CD4-positive, alpha-beta memory T cell (primary cell): ENCODE measurements at regions not wholly inside any gene's neighbourhood (a gene's known extent, or its start where the extent isn't known, plus 50 kb on each side); places are given as distances from the start of the nearest gene placed in this dataset.

ENCODE experiments used
- CTCF ChIA-PET: fragments of 350-600 bp; sonication (Branson Sonifier 250); formaldehyde crosslinking; loops from one replicate; lab custom pipeline; 2021; ENCODE audit warnings: inconsistent platforms; ENCODE audit not compliant: partially characterized antibody; lab: Charles Lee
- POLR2A ChIA-PET: fragments of 350-600 bp; sonication (Branson Sonifier 250); formaldehyde crosslinking; loops from one replicate; lab custom pipeline; 2021; ENCODE audit not compliant: partially characterized antibody; lab: Charles Lee
- DNase-seq, 5 donors: peaks; one replicate each; pipeline versions ENCODE4 v3.0.0 to v3.0.0-alpha.2; 2020 to 2022; ENCODE audit warnings: mixed read lengths in 1 of 5
- H3K27ac ChIP-seq: one replicate; pipeline ENCODE4 v1.7.0; 2013; ENCODE audit warnings: low read depth, low read length
- H3K27me3 ChIP-seq: 2 replicates; pipeline ENCODE4 v1.7.0; 2013; ENCODE audit warnings: mild to moderate bottlenecking, low read length, moderate library complexity; ENCODE audit not compliant: insufficient read depth
- H3K36me3 ChIP-seq: 2 replicates; pipeline ENCODE4 v1.7.0; 2013; ENCODE audit warnings: mild to moderate bottlenecking, low read length, moderate library complexity; ENCODE audit not compliant: insufficient read depth
- H3K4me1 ChIP-seq: 2 replicates; pipeline ENCODE4 v1.7.0; 2013; ENCODE audit warnings: mild to moderate bottlenecking, low read length, moderate library complexity; ENCODE audit not compliant: insufficient read depth
- H3K4me3 ChIP-seq, 2 donors: one replicate each; pipeline ENCODE4 v1.7.0; 2013; ENCODE audit warnings: low read length in 2 of 2, mild to moderate bottlenecking in 1 of 2
- H3K9me3 ChIP-seq, 2 donors: one replicate each; pipeline ENCODE4 v1.7.0; 2013; ENCODE audit warnings: low read length in 2 of 2, control low read depth in 1 of 2; ENCODE audit not compliant: control insufficient read depth in 1 of 2
- H3K27ac Mint-ChIP-seq, 7 donors: one replicate each; pipeline ENCODE4 v1.8.0; 2020 to 2021; ENCODE audit warnings: mixed read lengths in 7 of 7, mild to moderate bottlenecking in 6 of 7, inconsistent platforms in 3 of 7, moderate library complexity in 3 of 7
- H3K27me3 Mint-ChIP-seq, 2 donors: one replicate each; pipeline ENCODE4 v1.8.0; 2020 to 2021; ENCODE audit warnings: mixed read lengths in 2 of 2
- H3K36me3 Mint-ChIP-seq, 2 donors: one replicate each; pipeline ENCODE4 v1.8.0; 2020 to 2021; ENCODE audit warnings: mixed read lengths in 2 of 2, inconsistent platforms in 1 of 2, mild to moderate bottlenecking in 1 of 2
- H3K4me1 Mint-ChIP-seq, 4 donors: one replicate each; pipeline ENCODE4 v1.8.0; 2020 to 2021; ENCODE audit warnings: mixed read lengths in 4 of 4, mild to moderate bottlenecking in 1 of 4
- H3K4me3 Mint-ChIP-seq, 8 donors: one replicate each; pipeline ENCODE4 v1.8.0; 2020 to 2021; ENCODE audit warnings: mixed read lengths in 8 of 8, mild to moderate bottlenecking in 7 of 8, moderate library complexity in 6 of 8, inconsistent platforms in 3 of 8
- H3K9me3 Mint-ChIP-seq, 8 donors: one replicate each; pipeline ENCODE4 v1.8.0; 2020 to 2021; ENCODE audit warnings: mixed read lengths in 8 of 8, mild to moderate bottlenecking in 5 of 8, inconsistent platforms in 3 of 8, moderate library complexity in 1 of 8
- intact Hi-C: fragments of 100-400 bp; cut with micrococcal nuclease; formaldehyde crosslinking; loops from one replicate; pipeline ENCODE4 v1.15.1; 2023

DNA sequence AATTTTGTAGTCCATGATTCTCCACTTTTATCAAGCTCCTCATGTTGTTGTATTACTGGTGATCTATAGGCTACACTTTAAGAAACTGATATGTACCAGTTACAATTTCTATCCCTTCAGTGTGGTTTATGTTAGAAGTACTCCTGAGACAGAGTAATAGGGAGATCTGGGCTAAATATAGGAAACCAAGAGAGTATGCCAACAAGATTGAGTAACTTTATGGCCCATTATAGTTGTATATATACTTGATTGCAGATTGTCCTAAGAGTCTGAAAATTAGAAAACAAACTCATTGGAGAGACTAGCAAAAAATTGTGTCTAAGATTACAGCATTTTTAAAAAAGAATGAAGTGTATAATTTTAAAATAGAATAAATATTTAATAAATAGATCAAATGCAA, 605.6 kb downstream of the XIRP2 start:
- H3K4me1 ChIP-seq = no peaks in the 10 kb centered on the region
- intact Hi-C loops = no loop called here
- H3K27ac Mint-ChIP-seq = no peak overlapping the region
- no peaks in the 10 kb centered on the region for H3K27me3 ChIP-seq
- DNase-seq = no peak
- no peaks in the 10 kb centered on the region for H3K9me3 Mint-ChIP-seq
- H3K9me3 ChIP-seq = no peaks in the 10 kb centered on the region
- POLR2A ChIA-PET = no interaction called here
- no peaks in the 10 kb centered on the region for H3K36me3 ChIP-seq
- CTCF ChIA-PET = no interaction called here
- H3K4me3 ChIP-seq = no peak overlapping the region
- no peak overlapping the region for H3K27ac ChIP-seq
- no peaks in the 10 kb centered on the region for H3K4me1 Mint-ChIP-seq
- no peaks in the 10 kb centered on the region for H3K36me3 Mint-ChIP-seq
- peaks cover 0 to 2% of the 10 kb centered on the region in 2 donors for H3K27me3 Mint-ChIP-seq
- H3K4me3 Mint-ChIP-seq = no peak overlapping the region

DNA sequence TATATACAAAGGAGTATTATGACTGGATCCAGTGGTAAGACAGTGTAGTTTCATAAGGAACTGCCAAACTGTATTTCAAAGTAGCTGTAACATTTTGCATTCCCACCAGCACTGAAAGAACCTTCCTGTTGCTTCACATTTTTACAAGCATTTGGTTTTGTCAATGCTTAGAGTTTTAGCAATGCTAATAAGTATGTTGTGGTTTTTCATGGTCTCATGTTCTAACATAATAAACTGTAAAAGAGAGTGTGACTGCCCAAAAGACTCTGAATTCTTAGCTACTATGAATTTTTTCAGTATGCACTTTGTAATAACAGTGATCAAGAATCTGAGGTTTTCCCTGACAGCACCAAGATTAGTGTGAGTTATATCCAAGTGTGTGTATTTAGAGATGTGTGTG, 604.2 kb downstream of the XIRP2 start:
- no peak overlapping the region for H3K4me3 Mint-ChIP-seq
- H3K4me1 Mint-ChIP-seq = no peaks in the 10 kb centered on the region
- H3K36me3 Mint-ChIP-seq = no peaks in the 10 kb centered on the region
- H3K27me3 ChIP-seq = no peaks in the 10 kb centered on the region
- ChIA-PET CTCF (no interaction called here), POLR2A (no interaction called here)
- no peaks in the 10 kb centered on the region for H3K9me3 ChIP-seq
- H3K9me3 Mint-ChIP-seq = no peaks in the 10 kb centered on the region
- no peak for DNase-seq
- H3K36me3 ChIP-seq = no peaks in the 10 kb centered on the region
- intact Hi-C loops = no loop called here
- H3K27ac Mint-ChIP-seq = no peak overlapping the region
- peaks cover 0 to 2% of the 10 kb centered on the region in 2 donors for H3K27me3 Mint-ChIP-seq
- H3K4me3 ChIP-seq = no peak overlapping the region
- no peak overlapping the region for H3K27ac ChIP-seq
- H3K4me1 ChIP-seq = no peaks in the 10 kb centered on the region

DNA sequence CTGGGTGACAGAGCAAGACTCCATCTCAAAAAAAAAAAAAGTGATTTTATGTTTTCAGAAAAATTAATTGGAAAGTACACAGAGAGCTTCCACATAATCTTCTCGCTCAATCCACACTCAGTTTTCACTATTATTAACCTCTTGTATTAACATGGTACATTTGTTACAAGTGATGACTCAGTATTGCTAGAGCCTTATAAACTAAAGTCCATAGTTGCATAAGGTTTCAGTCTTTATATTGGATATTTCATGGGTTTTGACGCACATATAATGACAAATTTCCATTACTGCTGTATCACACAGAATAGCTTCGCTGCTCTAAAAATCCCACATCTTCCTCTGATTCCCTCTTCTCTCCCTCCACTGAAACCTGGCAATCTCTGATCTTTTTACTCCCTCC, 603.5 kb downstream of the XIRP2 start:
- Mint-ChIP-seq H3K27me3 (peaks cover 0 to 2% of the 10 kb centered on the region in 2 donors), H3K9me3 (no peaks in the 10 kb centered on the region), H3K4me3 (no peak overlapping the region), H3K36me3 (no peaks in the 10 kb centered on the region), H3K27ac (no peak overlapping the region), H3K4me1 (no peaks in the 10 kb centered on the region)
- intact Hi-C loops = no loop called here
- ChIA-PET CTCF (no interaction called here), POLR2A (no interaction called here)
- Histone ChIP-seq H3K27me3 (no peaks in the 10 kb centered on the region), H3K4me3 (no peak overlapping the region), H3K4me1 (no peaks in the 10 kb centered on the region), H3K27ac (no peak overlapping the region), H3K9me3 (no peaks in the 10 kb centered on the region), H3K36me3 (no peaks in the 10 kb centered on the region)
- no peak for DNase-seq

DNA sequence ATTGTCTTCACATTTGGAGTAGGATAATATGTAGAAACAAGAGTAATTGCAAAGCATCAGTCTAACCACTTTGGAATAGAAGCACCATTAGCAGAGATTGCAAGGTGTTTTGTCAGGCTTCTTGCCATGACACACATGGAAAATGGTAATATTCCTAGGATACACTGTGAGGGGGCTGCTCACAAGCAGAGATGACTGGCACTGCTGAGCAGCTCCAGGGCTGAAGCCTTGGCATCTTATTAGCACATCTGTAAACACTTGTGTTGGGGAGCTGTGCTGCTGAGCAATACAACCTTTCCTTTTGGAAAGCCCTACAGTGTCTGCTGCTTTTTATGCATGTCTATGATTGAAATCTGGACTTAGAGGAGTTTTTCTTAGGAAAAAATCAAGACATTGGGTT, 602.2 kb downstream of the XIRP2 start:
- Histone ChIP-seq H3K9me3 (no peaks in the 10 kb centered on the region), H3K27ac (no peak overlapping the region), H3K4me1 (no peaks in the 10 kb centered on the region), H3K36me3 (no peaks in the 10 kb centered on the region), H3K4me3 (no peak overlapping the region), H3K27me3 (no peaks in the 10 kb centered on the region)
- ChIA-PET POLR2A (no interaction called here), CTCF (no interaction called here)
- Mint-ChIP-seq H3K27me3 (peaks cover 0 to 2% of the 10 kb centered on the region in 2 donors), H3K9me3 (no peaks in the 10 kb centered on the region), H3K4me1 (no peaks in the 10 kb centered on the region), H3K36me3 (no peaks in the 10 kb centered on the region), H3K27ac (no peak overlapping the region), H3K4me3 (no peak overlapping the region)
- intact Hi-C loops = no loop called here
- no peak for DNase-seq

DNA sequence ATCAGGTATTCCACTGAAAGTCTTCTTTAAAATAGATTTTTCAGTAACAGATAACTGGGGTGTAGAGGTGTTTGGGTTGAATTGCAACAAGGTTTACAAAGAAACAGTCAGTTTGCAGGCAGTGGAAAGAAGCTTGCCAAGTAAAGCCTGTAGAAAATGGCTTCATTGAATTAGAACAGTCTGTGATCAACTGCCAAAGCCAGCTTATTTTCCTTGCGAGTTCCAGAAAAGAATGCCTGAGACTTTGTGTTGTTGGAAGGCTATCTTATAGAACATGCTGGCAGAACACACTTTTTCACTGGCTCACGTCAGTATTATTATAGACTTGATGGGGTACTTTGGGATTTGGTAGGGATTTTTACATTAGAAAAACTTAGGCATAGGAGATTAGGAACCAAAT, 601.0 kb downstream of the XIRP2 start:
- H3K27ac Mint-ChIP-seq = no peak overlapping the region
- no peaks in the 10 kb centered on the region for H3K9me3 Mint-ChIP-seq
- CTCF ChIA-PET = no interaction called here
- DNase-seq = no peak
- no peaks in the 10 kb centered on the region for H3K36me3 ChIP-seq
- intact Hi-C loops = no loop called here
- H3K4me3 ChIP-seq = no peak overlapping the region
- H3K27ac ChIP-seq = no peak overlapping the region
- no peaks in the 10 kb centered on the region for H3K4me1 Mint-ChIP-seq
- no peak overlapping the region for H3K4me3 Mint-ChIP-seq
- no peaks in the 10 kb centered on the region for H3K4me1 ChIP-seq
- H3K9me3 ChIP-seq = no peaks in the 10 kb centered on the region
- H3K36me3 Mint-ChIP-seq = no peaks in the 10 kb centered on the region
- POLR2A ChIA-PET = no interaction called here
- H3K27me3 Mint-ChIP-seq = peaks cover 0 to 2% of the 10 kb centered on the region in 2 donors
- H3K27me3 ChIP-seq = no peaks in the 10 kb centered on the region

DNA sequence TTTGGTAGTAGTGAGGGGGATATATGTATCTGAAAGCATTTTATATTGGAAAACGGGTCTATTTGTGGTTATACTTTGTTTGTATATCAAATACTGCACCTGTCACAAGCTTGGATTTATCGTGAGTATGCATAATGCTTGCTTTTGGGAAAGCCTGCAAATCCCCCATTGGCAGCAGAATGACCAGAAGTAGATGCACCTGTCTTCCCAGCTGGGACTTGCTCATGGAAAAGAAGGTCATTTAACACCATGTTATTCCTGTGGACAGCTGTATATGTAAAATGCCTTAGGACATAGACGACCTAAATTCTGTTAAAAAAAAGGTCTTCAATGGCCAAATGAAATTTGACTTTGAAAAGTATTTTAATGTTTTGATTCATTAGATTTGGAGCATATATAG, 599.4 kb downstream of the XIRP2 start:
- Mint-ChIP-seq H3K9me3 (peaks cover 0 to 2% (median 0%) of the 10 kb centered on the region in 8 donors), H3K4me3 (no peak overlapping the region), H3K27me3 (peaks cover 0 to 2% of the 10 kb centered on the region in 2 donors), H3K36me3 (no peaks in the 10 kb centered on the region), H3K4me1 (no peaks in the 10 kb centered on the region), H3K27ac (no peak overlapping the region)
- intact Hi-C loops = no loop called here
- no peak for DNase-seq
- ChIA-PET CTCF (no interaction called here), POLR2A (no interaction called here)
- no peaks in the 10 kb centered on the region for H3K4me1 ChIP-seq
- no peak overlapping the region for H3K27ac ChIP-seq
- no peaks in the 10 kb centered on the region for H3K36me3 ChIP-seq
- no peaks in the 10 kb centered on the region for H3K9me3 ChIP-seq
- H3K4me3 ChIP-seq = no peak overlapping the region
- H3K27me3 ChIP-seq = no peaks in the 10 kb centered on the region

DNA sequence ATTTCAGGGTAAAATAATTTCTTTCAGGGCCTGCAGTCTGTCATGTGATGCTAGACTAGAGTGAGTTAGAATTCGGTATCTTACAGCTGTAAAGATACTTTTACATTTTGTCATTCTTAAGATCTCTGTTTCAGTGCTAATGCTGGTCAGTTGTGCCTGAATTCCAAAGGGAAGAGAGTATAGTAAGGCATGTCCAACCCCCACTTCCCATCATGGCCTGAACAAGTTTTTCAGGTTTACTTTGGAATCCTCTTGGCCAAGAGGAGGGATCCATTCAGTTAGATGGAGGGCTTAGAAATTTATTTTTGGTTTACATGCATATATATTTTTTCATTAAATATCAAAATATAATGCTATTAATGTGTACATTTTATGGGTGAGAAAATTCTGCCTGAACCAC, 596.6 kb downstream of the XIRP2 start:
- Histone ChIP-seq H3K4me1 (no peaks in the 10 kb centered on the region), H3K27me3 (no peaks in the 10 kb centered on the region), H3K4me3 (no peak overlapping the region), H3K9me3 (no peaks in the 10 kb centered on the region), H3K36me3 (no peaks in the 10 kb centered on the region), H3K27ac (no peak overlapping the region)
- no peak overlapping the region for H3K27ac Mint-ChIP-seq
- H3K27me3 Mint-ChIP-seq = no peaks in the 10 kb centered on the region
- no peaks in the 10 kb centered on the region for H3K4me1 Mint-ChIP-seq
- no peak for DNase-seq
- CTCF ChIA-PET = no interaction called here
- no peaks in the 10 kb centered on the region for H3K36me3 Mint-ChIP-seq
- intact Hi-C loops = no loop called here
- peaks cover 0 to 5% (median 0%) of the 10 kb centered on the region in 8 donors for H3K9me3 Mint-ChIP-seq
- no peak overlapping the region for H3K4me3 Mint-ChIP-seq
- POLR2A ChIA-PET = no interaction called here

DNA sequence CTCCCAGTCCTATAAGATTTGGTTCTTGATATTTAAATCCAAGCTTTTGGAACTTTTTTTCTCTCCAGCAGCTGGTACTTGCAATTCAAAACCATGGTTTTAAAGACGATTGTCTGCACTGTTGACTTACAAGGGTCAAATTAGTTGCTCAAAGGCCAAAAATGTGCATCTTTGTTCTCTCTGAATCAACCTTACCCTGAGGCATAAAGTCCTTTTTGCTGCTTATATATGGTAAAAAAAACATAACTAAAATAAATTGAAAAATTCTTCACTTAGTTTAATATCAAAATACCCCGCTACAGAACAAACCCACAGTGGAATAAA, 592.7 kb downstream of the XIRP2 start:
- Mint-ChIP-seq H3K27me3 (no peaks in the 10 kb centered on the region), H3K4me1 (no peaks in the 10 kb centered on the region), H3K4me3 (no peak overlapping the region), H3K9me3 (peaks cover 0 to 5% (median 0%) of the 10 kb centered on the region in 8 donors), H3K27ac (no peak overlapping the region), H3K36me3 (no peaks in the 10 kb centered on the region)
- Histone ChIP-seq H3K9me3 (no peaks in the 10 kb centered on the region), H3K4me1 (no peaks in the 10 kb centered on the region), H3K36me3 (no peaks in the 10 kb centered on the region), H3K27me3 (no peaks in the 10 kb centered on the region), H3K27ac (no peak overlapping the region), H3K4me3 (no peak overlapping the region)
- intact Hi-C loops = no loop called here
- DNase-seq = no peak
- POLR2A ChIA-PET = no interaction called here
- CTCF ChIA-PET = no interaction called here
